SK-MEL-5 (cell line): ENCODE measurements at regions not wholly inside any gene's neighbourhood (a gene's known extent, or its start where the extent isn't known, plus 50 kb on each side); places are given as distances from the start of the nearest gene placed in this dataset.

Experiments used
- DNase-seq: peaks from one replicate; pipeline ENCODE4 v3.0.0-alpha.2; 2016; ENCODE audit warnings: low read depth, low spot score
- in situ Hi-C: cut with HindIII; loops from 2 replicates; pipeline ENCODE4 v1.10.0; 2016; ENCODE audit warnings: low sequenced_read_pairs, high pct_unique_total_duplicates, low pct_unique_long_range_greater_than_20kb

GRCh38 chr4:52256522-52256921 is 205.4 kb downstream of the SPATA18 start:
- DNase-seq: no peak
- in situ Hi-C loops: no loop called here

- DNase-seq: no peak
- in situ Hi-C loops: no loop called here
Observed at GRCh38 chr4:52259978-52260377, 208.9 kb downstream of the SPATA18 start.

- in situ Hi-C loops: no loop called here
- DNase-seq: no peak
Observed at GRCh38 chr4:52260514-52261210, 209.6 kb downstream of the SPATA18 start.

GRCh38 chr4:52263607-52264006 is 212.5 kb downstream of the SPATA18 start:
- no peak for DNase-seq
- in situ Hi-C loops: no loop called here

- DNase-seq: no peak
- in situ Hi-C loops: no loop called here
Observed at GRCh38 chr4:52265781-52266525, 214.8 kb downstream of the SPATA18 start.

DNA sequence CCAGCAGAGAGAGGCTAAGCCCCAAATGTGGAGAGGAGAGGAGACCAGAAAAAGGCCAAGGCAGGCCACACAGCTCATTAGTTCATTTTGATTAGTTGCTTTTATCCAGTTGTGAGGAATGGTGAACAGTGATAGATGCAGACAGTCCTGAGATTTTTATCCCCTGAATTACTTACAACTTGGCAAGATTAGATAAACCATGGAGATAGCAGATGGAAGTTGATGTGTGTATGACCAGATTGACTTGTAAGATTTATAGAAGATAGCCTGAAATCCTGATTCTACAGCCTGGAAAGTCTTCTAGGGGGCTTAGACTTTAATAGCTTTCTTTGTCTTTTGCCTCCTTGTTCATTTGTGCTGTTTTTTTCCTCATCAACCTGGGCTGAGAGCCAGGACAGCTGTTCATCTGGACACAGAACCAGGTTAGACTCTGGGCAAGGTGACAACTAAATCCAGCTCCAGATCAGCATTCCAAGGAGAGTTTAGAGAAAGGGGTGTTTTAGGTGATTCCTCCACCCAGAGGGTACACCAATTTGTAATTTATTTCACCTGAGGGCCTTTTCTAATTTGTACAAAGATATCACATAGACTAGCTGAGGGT is 215.5 kb downstream of the SPATA18 start:
- in situ Hi-C loops: no loop called here
- DNase-seq: no peak

DNA sequence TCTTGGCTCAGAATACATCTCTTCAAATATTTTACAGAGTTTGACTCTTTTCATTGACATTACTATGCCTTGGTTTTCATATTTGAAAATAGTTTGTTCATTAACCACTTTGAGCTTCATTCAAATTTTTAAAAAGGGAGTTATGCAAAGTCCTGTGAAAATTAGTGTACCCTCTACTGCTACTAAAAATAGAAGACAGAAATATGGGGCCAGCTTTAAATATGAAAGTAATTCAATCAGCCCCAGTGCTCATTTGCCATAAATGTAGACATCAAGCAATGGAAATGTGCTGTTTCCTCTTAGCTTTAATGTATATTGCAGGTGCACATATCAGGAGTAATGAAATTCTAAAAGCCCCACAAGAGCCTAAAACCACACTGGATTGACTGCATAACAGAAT is 218.7 kb downstream of the SPATA18 start:
- DNase-seq: no peak
- in situ Hi-C loops: no loop called here

DNA sequence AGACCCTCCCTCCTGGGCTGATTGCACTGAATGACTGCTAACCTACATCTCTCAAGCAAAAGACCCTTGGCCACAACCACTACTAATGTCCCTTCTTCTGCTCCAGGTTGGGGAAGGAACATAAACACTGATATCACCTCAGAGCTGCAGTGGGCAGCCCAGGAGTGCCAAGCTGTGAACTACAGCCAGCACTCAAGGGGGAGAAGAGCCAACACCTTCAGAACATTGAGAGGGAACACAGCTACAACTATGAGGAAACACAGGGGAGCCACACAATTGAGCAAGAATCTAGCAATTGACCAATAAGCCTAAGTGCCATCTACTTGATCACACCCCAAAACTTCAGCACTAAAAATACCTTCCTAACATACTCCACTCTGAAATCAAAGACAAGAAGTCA is 222.8 kb downstream of the SPATA18 start:
- no peak for DNase-seq
- in situ Hi-C loops: no loop called here

DNA sequence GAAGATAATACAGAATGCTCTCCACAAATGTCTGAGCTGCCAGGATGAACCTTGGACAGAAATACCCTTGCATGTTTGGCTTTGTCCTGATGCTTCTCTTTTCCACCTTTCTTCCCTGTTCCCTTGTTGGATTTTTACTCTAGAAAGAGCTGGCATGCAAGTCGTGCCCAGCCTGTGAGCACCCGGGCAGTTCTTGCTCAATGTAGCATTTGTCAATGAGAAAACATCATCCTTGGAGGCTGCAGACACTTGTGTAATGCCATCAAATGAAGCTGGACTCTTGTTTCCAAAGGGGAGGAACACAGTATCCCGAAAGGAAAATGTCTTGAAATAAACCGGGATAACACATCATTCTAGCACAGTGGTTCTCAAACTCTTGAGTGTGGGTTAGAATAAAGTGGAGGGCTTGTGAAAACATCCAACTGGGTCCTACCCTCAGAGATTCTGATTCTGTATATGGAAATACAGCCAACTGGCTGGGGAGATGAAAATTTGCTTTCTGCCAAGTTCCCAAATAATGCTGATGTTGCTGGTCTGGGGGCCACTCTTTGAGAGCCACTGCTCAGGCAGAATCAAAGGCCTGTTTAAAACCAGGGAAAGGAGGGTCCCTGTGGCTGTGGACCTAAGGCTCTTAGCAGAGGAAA is 237.2 kb downstream of the SPATA18 start:
- no peak for DNase-seq
- in situ Hi-C loops: no loop called here

DNA sequence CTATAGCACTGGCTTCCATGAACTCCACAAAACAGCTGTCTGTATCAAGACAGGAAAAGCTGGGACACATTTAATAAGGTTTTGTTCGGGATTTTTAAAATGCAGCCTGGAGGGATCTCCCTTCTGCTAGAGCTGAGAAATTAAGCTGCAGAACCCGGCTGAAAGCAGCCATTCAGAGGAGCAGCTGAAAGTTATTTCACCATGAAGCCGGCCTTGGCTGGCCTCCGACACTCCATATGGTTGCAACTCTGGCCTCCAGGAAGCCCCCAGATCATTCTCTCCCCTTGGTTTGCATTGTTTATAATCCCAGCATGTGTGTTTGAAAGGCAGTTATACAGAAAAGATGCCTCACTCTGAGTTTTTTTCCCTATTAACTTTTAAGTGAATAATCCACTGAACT is 239.4 kb downstream of the SPATA18 start:
- in situ Hi-C loops: no loop called here
- no peak for DNase-seq

GRCh38 chr4:52292245-52292644 is 241.1 kb downstream of the SPATA18 start:
- in situ Hi-C loops: no loop called here
- DNase-seq: no peak

GRCh38 chr4:52296341-52296740 is 245.2 kb downstream of the SPATA18 start:
- no peak for DNase-seq
- in situ Hi-C loops: no loop called here

DNA sequence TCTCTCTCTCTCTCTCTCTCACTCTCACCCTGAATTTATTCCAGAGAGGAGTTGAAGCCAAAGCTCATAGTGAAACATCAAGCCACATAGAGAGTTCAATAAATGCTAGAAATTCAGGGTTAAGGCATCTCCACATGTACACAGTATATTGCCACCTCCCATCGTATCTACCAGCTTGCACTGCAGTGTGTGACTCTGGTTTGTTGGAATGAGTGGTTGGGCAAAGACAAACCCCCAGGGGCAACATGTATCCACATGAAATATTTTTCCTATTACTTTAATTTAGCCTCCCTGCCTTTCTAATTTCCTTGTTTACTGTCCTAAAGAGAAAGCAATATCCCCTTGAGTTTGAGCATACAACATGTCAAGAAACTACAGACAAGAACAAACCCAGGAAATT is 247.3 kb downstream of the SPATA18 start:
- no peak for DNase-seq
- in situ Hi-C loops: no loop called here

DNA sequence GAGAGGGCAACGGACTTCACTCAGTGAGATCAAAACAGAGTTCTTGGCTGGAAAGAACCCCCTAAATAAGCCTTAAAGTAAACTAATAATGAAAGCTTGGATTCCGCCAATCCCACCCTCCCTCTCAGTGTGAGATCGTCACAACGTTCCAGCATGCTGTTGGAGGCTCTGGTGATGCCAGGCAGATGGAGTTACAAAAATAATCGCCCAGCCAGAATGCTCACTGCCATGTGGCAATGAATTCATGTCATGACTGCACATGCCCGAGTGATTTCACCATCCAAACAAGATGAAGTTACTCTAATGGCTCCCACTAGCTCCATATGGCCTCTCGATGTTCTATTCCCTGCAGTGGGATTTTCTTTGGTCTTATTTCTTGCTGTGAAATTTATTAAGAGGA is 248.0 kb downstream of the SPATA18 start:
- no peak for DNase-seq
- in situ Hi-C loops: no loop called here

GRCh38 chr4:52311464-52312125 is 260.5 kb downstream of the SPATA18 start:
- in situ Hi-C loops: no loop called here
- no peak for DNase-seq

GRCh38 chr4:52312722-52313121 is 261.6 kb downstream of the SPATA18 start:
- in situ Hi-C loops: no loop called here
- DNase-seq: no peak

GRCh38 chr4:52317361-52317879 is 266.3 kb downstream of the SPATA18 start:
- no peak for DNase-seq
- in situ Hi-C loops: no loop called here

DNA sequence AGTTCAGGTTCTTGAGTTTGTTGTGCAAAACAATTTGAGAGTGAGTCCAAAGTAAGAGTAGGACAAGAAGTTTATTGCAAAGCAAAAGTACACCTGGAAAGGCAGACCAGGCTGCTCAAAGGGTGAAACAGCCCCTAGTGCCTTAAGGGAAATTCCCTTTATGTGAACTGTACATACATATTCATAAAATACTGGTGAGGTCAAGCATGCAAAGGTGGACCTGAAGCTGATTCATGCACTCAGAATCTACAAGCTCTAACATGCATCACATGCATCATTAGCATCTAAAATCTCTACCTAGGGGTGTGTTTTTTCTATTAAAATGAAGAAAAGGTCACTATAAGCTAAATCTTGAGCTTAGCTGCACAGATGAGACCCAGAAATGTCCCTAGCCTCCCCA is 266.9 kb downstream of the SPATA18 start:
- in situ Hi-C loops: no loop called here
- DNase-seq: no peak
